ENCODE measurements at regions not wholly inside any gene's neighbourhood (a gene's known extent, or its start where the extent isn't known, plus 50 kb on each side); places are given as distances from the start of the nearest gene placed in this dataset.

GRCh38 chr7:54116956-54117355 is 425.2 kb upstream of the VSTM2A start:
- Mint-ChIP-seq H3K27ac (no peak overlapping the region), H3K36me3 (no peaks in the 10 kb centered on the region), H3K27me3 (ENCODE audit: low read depth in 3 of 3) (no peaks in the 10 kb centered on the region), H3K4me3 (no peak overlapping the region), H3K4me1 (no peaks in the 10 kb centered on the region), H3K9me3 (peaks cover 0 to 10% (median 3%) of the 10 kb centered on the region in 7 donors)
- Histone ChIP-seq H2AFZ (ENCODE audit: insufficient read depth, low read depth, low read length, poor library complexity, severe bottlenecking) (no peak overlapping the region), H3K9me3 (replicated peaks in 1 of 2; ENCODE audit: control insufficient read depth in 1 of 2, insufficient read depth in 1 of 2, low read length in 2 of 2) (peaks cover 8 to 13% of the 10 kb centered on the region in 2 donors), H3K27ac (ENCODE audit: low read depth in 1 of 2, low read length in 2 of 2) (no peak overlapping the region), H3K27me3 (ENCODE audit: control insufficient read depth in 2 of 2, insufficient read depth in 2 of 2, low read length in 2 of 2) (no peaks in the 10 kb centered on the region), H3K9ac (ENCODE audit: insufficient read depth, low read length, poor library complexity, severe bottlenecking) (no peak overlapping the region), H3K79me2 (ENCODE audit: insufficient read depth, low read length) (no peaks in the 10 kb centered on the region), H4K20me1 (ENCODE audit: insufficient read depth, low read length) (no peaks in the 10 kb centered on the region), H3K4me3 (replicated peaks in 1 of 3; ENCODE audit: low read depth in 2 of 3, low read length in 3 of 3) (no peak overlapping the region), H3K36me3 (replicated peaks in 1 of 2; ENCODE audit: control insufficient read depth in 1 of 2, insufficient read depth in 2 of 2, low read length in 2 of 2) (no peaks in the 10 kb centered on the region), H3K4me1 (ENCODE audit: control insufficient read depth in 1 of 2, insufficient read depth in 2 of 2, low read length in 2 of 2) (no peaks in the 10 kb centered on the region), H3K4me2 (replicated peaks; ENCODE audit: extremely low read depth, low read length, poor library complexity, severe bottlenecking) (no peak overlapping the region)
- no CpG with 5 or more reads among the region's 2 CpGs for WGBS (ENCODE audit: insufficient coverage)
- DNase-seq: no peak
- TF ChIP-seq CTCF (IDR thresholded peaks at IDR 0.05): no peak
- intact Hi-C loops (cut with micrococcal nuclease): no loop called here

- H4K20me1 ChIP-seq (ENCODE audit: insufficient read depth, low read length): no peaks in the 10 kb centered on the region
- Mint-ChIP-seq H3K27me3 (ENCODE audit: low read depth in 3 of 3) (no peaks in the 10 kb centered on the region), H3K4me1 (no peaks in the 10 kb centered on the region), H3K36me3 (no peaks in the 10 kb centered on the region), H3K27ac (no peak overlapping the region), H3K4me3 (no peak overlapping the region), H3K9me3 (peaks cover 2 to 27% (median 5%) of the 10 kb centered on the region in 7 donors)
- H3K27ac ChIP-seq (ENCODE audit: low read depth in 1 of 2, low read length in 2 of 2): no peak overlapping the region
- no peaks in the 10 kb centered on the region for H3K36me3 ChIP-seq (replicated peaks in 1 of 2; ENCODE audit: control insufficient read depth in 1 of 2, insufficient read depth in 2 of 2, low read length in 2 of 2)
- no peak overlapping the region for H3K9ac ChIP-seq (ENCODE audit: insufficient read depth, low read length, poor library complexity, severe bottlenecking)
- no peaks in the 10 kb centered on the region for H3K4me1 ChIP-seq (ENCODE audit: control insufficient read depth in 1 of 2, insufficient read depth in 2 of 2, low read length in 2 of 2)
- no peak overlapping the region for H2AFZ ChIP-seq (ENCODE audit: insufficient read depth, low read depth, low read length, poor library complexity, severe bottlenecking)
- H3K27me3 ChIP-seq (ENCODE audit: control insufficient read depth in 2 of 2, insufficient read depth in 2 of 2, low read length in 2 of 2): no peaks in the 10 kb centered on the region
- H3K79me2 ChIP-seq (ENCODE audit: insufficient read depth, low read length): no peaks in the 10 kb centered on the region
- intact Hi-C loops (cut with micrococcal nuclease): no loop called here
- H3K4me2 ChIP-seq (replicated peaks; ENCODE audit: extremely low read depth, low read length, poor library complexity, severe bottlenecking): no peak overlapping the region
- TF ChIP-seq CTCF (IDR thresholded peaks at IDR 0.05): no peak
- H3K9me3 ChIP-seq (replicated peaks in 1 of 2; ENCODE audit: control insufficient read depth in 1 of 2, insufficient read depth in 1 of 2, low read length in 2 of 2): peaks cover 8 to 19% of the 10 kb centered on the region in 2 donors
- DNase-seq: no peak
- no peak overlapping the region for H3K4me3 ChIP-seq (replicated peaks in 1 of 3; ENCODE audit: low read depth in 2 of 3, low read length in 3 of 3)
Observed at GRCh38 chr7:54129035-54129434, 413.1 kb upstream of the VSTM2A start.

Data from CD14-positive monocyte (primary cell).